ENCODE measurements at regions not wholly inside any gene's neighbourhood (a gene's known extent, or its start where the extent isn't known, plus 50 kb on each side); places are given as distances from the start of the nearest gene placed in this dataset.

- TF ChIP-seq CTCF (IDR thresholded peaks at IDR 0.05) (no peak), POLR2AphosphoS5 (IDR thresholded peaks at IDR 0.05; ENCODE audit: insufficient read depth in 1 of 2, low read depth in 1 of 2) (no peak), POLR2A (IDR thresholded peaks at IDR 0.05) (no peak)
These were observed 178.3 kb upstream of the MPDZ start for GRCh38 chr9:13457795-13458194.

Data from vagina (tissue), 2 donors.